Small intestine (tissue), 7 donors: ENCODE measurements at regions not wholly inside any gene's neighbourhood (a gene's known extent, or its start where the extent isn't known, plus 50 kb on each side); places are given as distances from the start of the nearest gene placed in this dataset.

Source experiments
- DNase-seq, 2 donors: peaks; one replicate each; pipeline versions ENCODE4 v3.0.0 to v3.0.0-alpha.2; 2013
- FAIRE-seq: peaks from 2 replicates; lab custom pipeline; 2012; peaks lifted over from hg19 to GRCh38; lab: Jason Lieb, UNC
- H3K27ac ChIP-seq, 3 donors: one replicate each; pipeline ENCODE4 v1.5.1; 2013; ENCODE audit warnings: low read length in 2 of 3, mild to moderate bottlenecking in 2 of 3, control low read depth in 1 of 3, inconsistent platforms in 1 of 3, low read depth in 1 of 3, moderate library complexity in 1 of 3
- H3K27me3 ChIP-seq, 3 donors: one replicate each; pipeline ENCODE4 v1.6.1; 2013; ENCODE audit warnings: low read length in 3 of 3, inconsistent platforms in 1 of 3; ENCODE audit not compliant: control insufficient read depth in 3 of 3, insufficient read depth in 3 of 3
- H3K36me3 ChIP-seq, 3 donors: one replicate each; pipeline ENCODE4 v1.6.1; 2013; ENCODE audit warnings: low read length in 3 of 3, inconsistent platforms in 1 of 3, low read depth in 1 of 3, mild to moderate bottlenecking in 1 of 3, moderate library complexity in 1 of 3; ENCODE audit not compliant: control insufficient read depth in 3 of 3, insufficient read depth in 2 of 3
- H3K4me1 ChIP-seq, 3 donors: one replicate each; pipeline ENCODE4 v1.6.1; 2013; ENCODE audit warnings: low read length in 2 of 3, inconsistent platforms in 1 of 3, low read depth in 1 of 3, mild to moderate bottlenecking in 1 of 3, moderate library complexity in 1 of 3; ENCODE audit not compliant: control insufficient read depth in 3 of 3, insufficient read depth in 2 of 3
- H3K4me3 ChIP-seq, 3 donors: one replicate each; pipeline ENCODE4 v1.5.1; 2013; ENCODE audit warnings: low read length in 3 of 3, control low read depth in 1 of 3, inconsistent platforms in 1 of 3, low read depth in 1 of 3, mild to moderate bottlenecking in 1 of 3, moderate library complexity in 1 of 3
- H3K9me3 ChIP-seq, 2 donors: one replicate each; pipeline ENCODE4 v1.6.1; 2013; ENCODE audit warnings: low read depth in 1 of 2, low read length in 1 of 2; ENCODE audit not compliant: control insufficient read depth in 2 of 2, insufficient read depth in 1 of 2
- WGBS, 3 donors: extraction: QIAGEN DNeasy Blood & Tissue Kit; methylation state at CpG; one replicate each; pipeline ENCODE4 v1.1.7; 2013; 5-methylcytosine and 5-hydroxymethylcytosine counted together
- donor health status: healthy with polysubstance abuse.
- donor health status: control.
- donor health status: control.
- donor health status: Bipolar disorder and iron deficiency.
- donor health status: healthy.

DNA sequence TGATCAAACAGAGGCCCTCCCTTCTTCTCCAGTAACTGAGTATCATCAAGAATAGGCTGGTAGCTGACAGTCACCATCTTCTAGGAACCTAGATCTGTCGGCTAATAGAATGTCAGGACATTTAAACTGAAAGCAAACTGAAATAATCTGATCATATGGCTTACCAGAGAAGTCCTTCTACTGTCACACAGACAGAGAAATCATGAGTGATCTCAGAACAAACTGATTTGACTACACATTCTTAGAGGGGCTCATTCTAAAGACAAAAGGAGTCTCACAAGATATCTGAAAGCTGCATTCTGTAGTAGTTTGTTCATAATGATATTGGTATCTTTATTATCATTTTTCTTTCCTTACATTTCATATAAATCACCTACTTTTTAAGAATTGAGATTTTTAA lies 130.9 kb upstream of the ADCY1 start:
- no peaks in the 10 kb centered on the region for H3K36me3 ChIP-seq
- peaks cover 0 to 3% of the 10 kb centered on the region in 2 donors for H3K9me3 ChIP-seq
- no peak for FAIRE-seq
- no peaks in the 10 kb centered on the region for H3K4me1 ChIP-seq
- no peak overlapping the region for H3K27ac ChIP-seq
- H3K27me3 ChIP-seq: no peaks in the 10 kb centered on the region
- no peak for DNase-seq
- no peak overlapping the region for H3K4me3 ChIP-seq
- 60 to 72% (median 64%) methylated on average over 1 of the region's 1 CpG for WGBS, 3 donors

DNA sequence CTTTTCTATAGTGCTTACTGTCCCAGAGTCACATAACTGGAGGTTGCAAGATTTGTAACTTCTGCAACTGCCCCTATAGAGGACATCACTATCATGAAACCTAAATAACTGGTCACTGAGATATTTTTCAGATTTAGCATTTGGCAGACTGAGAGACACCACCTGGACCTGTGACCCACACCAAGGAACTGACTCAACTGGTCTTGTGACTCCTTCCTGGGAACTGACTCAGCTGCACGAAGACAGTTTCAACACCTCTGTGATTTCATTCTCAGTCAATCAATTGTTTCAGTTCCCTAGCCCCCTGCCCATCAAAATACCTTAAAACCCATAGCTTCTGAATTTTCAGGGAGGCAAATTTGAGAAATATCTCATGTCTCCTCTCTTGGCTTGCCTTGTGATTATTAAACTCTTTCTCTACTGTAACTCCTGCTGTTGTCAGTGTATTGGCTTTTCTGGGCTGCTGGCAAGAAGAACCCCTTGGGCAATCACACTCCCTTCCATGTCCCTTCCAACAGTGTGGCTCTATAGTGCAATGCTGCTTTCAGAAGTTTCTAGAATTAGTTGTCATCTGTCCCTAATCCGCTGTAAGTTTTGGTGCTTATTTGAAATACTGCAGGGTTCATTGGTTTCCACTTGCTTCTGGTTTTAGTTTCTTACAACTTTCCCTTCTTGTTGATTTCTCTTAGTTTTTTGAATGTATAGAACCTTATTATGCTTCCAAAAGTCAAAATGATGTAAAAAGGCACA lies 127.8 kb upstream of the ADCY1 start:
- Histone ChIP-seq H3K9me3 (peaks cover 0 to 3% of the 10 kb centered on the region in 2 donors), H3K27ac (no peak overlapping the region), H3K4me3 (no peak overlapping the region), H3K4me1 (no peaks in the 10 kb centered on the region), H3K27me3 (no peaks in the 10 kb centered on the region), H3K36me3 (no peaks in the 10 kb centered on the region)
- WGBS, 3 donors: 63 to 76% (median 74%) methylated on average over 2 of the region's 2 CpGs
- no peak for FAIRE-seq
- DNase-seq: no peak

DNA sequence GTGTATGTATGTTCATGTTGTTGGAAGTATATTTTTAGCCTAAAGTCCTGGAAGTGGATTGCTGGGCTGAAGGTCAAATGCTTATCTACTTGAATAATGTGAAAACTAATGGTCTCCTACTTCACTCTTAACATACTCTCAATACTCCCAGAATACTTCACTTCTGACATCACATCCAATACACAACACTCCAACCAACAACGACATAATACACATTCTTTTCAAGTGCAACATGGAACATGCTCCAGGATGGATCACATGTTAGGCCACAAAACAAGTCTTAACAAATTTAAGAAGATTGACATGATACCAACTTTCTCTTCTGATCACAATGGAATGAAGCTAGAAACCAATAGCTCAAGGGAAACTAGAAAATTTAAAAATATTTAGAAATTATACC lies 126.9 kb upstream of the ADCY1 start:
- no peak overlapping the region for H3K27ac ChIP-seq
- no peaks in the 10 kb centered on the region for H3K27me3 ChIP-seq
- no peaks in the 10 kb centered on the region for H3K4me1 ChIP-seq
- no peak overlapping the region for H3K4me3 ChIP-seq
- H3K36me3 ChIP-seq: no peaks in the 10 kb centered on the region
- FAIRE-seq (no peak), DNase-seq (no peak)
- peaks cover 0 to 3% of the 10 kb centered on the region in 2 donors for H3K9me3 ChIP-seq
- WGBS, 3 donors: 57 to 79% (median 65%) methylated on average over 1 of the region's 1 CpG

- no peak overlapping the region for H3K27ac ChIP-seq
- peaks cover 0 to 3% of the 10 kb centered on the region in 2 donors for H3K9me3 ChIP-seq
- no peaks in the 10 kb centered on the region for H3K4me1 ChIP-seq
- H3K4me3 ChIP-seq: no peak overlapping the region
- no peaks in the 10 kb centered on the region for H3K27me3 ChIP-seq
- no peak for DNase-seq
- no peak for FAIRE-seq
- WGBS, 3 donors: 85 to 91% (median 89%) methylated on average over 2 of the region's 2 CpGs
- H3K36me3 ChIP-seq: no peaks in the 10 kb centered on the region
These were observed 123.5 kb upstream of the ADCY1 start for GRCh38 chr7:45450571-45451204.

- Histone ChIP-seq H3K27me3 (no peaks in the 10 kb centered on the region), H3K27ac (no peak overlapping the region), H3K9me3 (no peaks in the 10 kb centered on the region), H3K4me3 (no peak overlapping the region), H3K36me3 (no peaks in the 10 kb centered on the region), H3K4me1 (no peaks in the 10 kb centered on the region)
- 52 to 65% (median 61%) methylated on average over 2 of the region's 2 CpGs for WGBS, 3 donors
- FAIRE-seq (no peak), DNase-seq (no peak)
These were observed 122.7 kb upstream of the ADCY1 start for GRCh38 chr7:45451342-45452035.

GRCh38 chr7:45454771-45455170 lies 119.4 kb upstream of the ADCY1 start:
- no peaks in the 10 kb centered on the region for H3K36me3 ChIP-seq
- no peak for FAIRE-seq
- no peaks in the 10 kb centered on the region for H3K9me3 ChIP-seq
- DNase-seq: no peak
- H3K27me3 ChIP-seq: no peaks in the 10 kb centered on the region
- WGBS, 3 donors: 40 to 58% (median 43%) methylated on average over 3 of the region's 3 CpGs
- no peak overlapping the region for H3K27ac ChIP-seq
- H3K4me3 ChIP-seq: no peak overlapping the region
- H3K4me1 ChIP-seq: no peaks in the 10 kb centered on the region

- Histone ChIP-seq H3K4me1 (no peaks in the 10 kb centered on the region), H3K9me3 (no peaks in the 10 kb centered on the region), H3K36me3 (no peaks in the 10 kb centered on the region), H3K27me3 (no peaks in the 10 kb centered on the region), H3K4me3 (no peak overlapping the region), H3K27ac (no peak overlapping the region)
- DNase-seq (no peak), FAIRE-seq (no peak)
- 31 to 58% (median 40%) methylated on average over 4 of the region's 4 CpGs for WGBS, 3 donors
These were observed 118.5 kb upstream of the ADCY1 start for GRCh38 chr7:45455662-45456061.

DNA sequence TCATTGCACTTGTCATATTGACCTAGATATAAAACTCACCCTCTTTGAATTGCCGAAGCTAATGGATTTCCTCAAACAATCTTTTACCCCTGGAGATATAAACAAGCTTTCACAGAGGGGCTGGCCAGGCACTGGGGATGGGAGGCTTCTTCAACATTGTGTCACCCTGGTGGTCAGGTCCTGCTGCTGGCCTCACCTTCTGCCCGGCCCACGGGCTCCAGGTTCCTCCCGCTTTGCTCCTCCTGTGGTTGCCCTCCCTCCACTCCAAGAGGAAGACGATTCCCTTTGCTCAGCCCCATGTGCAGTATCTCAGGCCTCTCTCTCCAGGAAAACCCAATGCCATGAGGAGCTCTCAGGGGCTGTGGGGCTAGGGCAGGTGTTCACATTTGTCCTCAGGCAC lies 118.1 kb upstream of the ADCY1 start:
- no peak for DNase-seq
- Histone ChIP-seq H3K27ac (no peak overlapping the region), H3K4me1 (no peaks in the 10 kb centered on the region), H3K9me3 (no peaks in the 10 kb centered on the region), H3K4me3 (no peak overlapping the region), H3K36me3 (no peaks in the 10 kb centered on the region), H3K27me3 (no peaks in the 10 kb centered on the region)
- no peak for FAIRE-seq
- WGBS, 3 donors: 53 to 70% (median 61%) methylated on average over 5 of the region's 5 CpGs
